BJ (cell line): ENCODE measurements at regions not wholly inside any gene's neighbourhood (a gene's known extent, or its start where the extent isn't known, plus 50 kb on each side); places are given as distances from the start of the nearest gene placed in this dataset.
"Not testable (repeated sequence)": the region's sequence is repeated elsewhere in the genome, so short reads cannot be mapped to it uniquely, and the experiment has no call there.

ENCODE experiments used
- CTCF ChIA-PET: fragments of 350-600 bp; formaldehyde crosslinking; extraction: SDS; loops from one replicate; lab custom pipeline; 2021; ENCODE audit warnings: antibody characterized with exemption, inconsistent platforms; lab: Yijun Ruan, JAX
- POLR2A ChIA-PET: fragments of 300-600 bp; sonication (Branson Sonifier 250); formaldehyde crosslinking; extraction: SDS; loops from one replicate; lab custom pipeline; 2021; ENCODE audit warnings: antibody characterized with exemption; lab: Charles Lee
- DNase-seq: peaks from one replicate; pipeline ENCODE4 v3.0.0-alpha.2; 2011; ENCODE audit warnings: low read depth
- H3K27me3 ChIP-seq: 2 replicates; pipeline ENCODE4 v1.6.0; 2011; ENCODE audit warnings: low read length; ENCODE audit not compliant: control insufficient read depth, insufficient read depth
- H3K36me3 ChIP-seq: 2 replicates; pipeline ENCODE4 v1.5.1; 2011; ENCODE audit warnings: low read length; ENCODE audit not compliant: control insufficient read depth, insufficient read depth
- H3K4me3 ChIP-seq: 2 replicates; pipeline ENCODE4 v1.5.1; 2011; ENCODE audit warnings: low read depth, mild to moderate bottlenecking, control low read depth, low read length
- CTCF ChIP-seq: IDR thresholded peaks from 2 replicates; pipeline ENCODE4 v1.5.1; 2011; ENCODE audit warnings: low read depth, mild to moderate bottlenecking, control low read depth, inconsistent platforms, low read length, moderate library complexity; ENCODE audit not compliant: insufficient read depth

- Histone ChIP-seq H3K36me3 (no peaks in the 10 kb centered on the region), H3K27me3 (no peaks in the 10 kb centered on the region), H3K4me3 (no peak overlapping the region)
- ChIA-PET POLR2A (no interaction called here), CTCF (no interaction called here)
- TF ChIP-seq CTCF: no peak
- no peak for DNase-seq
These were observed 218.6 kb downstream of the SNRPN start for GRCh38 chr15:25173241-25174028.

DNA sequence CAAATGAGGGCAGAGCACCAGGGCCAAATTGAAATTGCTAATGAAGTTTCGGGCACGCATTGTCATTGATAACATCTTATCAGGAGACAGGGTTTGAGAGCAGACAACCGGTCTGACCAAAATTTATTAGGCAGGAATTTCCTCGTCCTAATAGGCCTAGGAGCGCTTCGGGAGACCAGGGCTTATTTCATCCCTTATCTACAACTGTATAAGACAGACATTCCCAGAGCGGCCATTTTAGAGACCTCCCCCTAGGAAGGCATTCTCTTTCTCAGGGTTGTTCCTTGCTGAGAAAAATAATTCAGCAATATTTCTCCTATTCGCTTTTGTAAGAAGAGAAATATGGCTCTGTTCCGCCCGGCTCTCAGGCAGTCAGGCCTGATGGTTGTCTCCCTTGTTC is 219.4 kb downstream of the SNRPN start:
- CTCF ChIA-PET, DNase-seq, POLR2A ChIA-PET, H3K4me3 ChIP-seq, H3K27me3 ChIP-seq, H3K36me3 ChIP-seq: not testable (repeated sequence)

DNA sequence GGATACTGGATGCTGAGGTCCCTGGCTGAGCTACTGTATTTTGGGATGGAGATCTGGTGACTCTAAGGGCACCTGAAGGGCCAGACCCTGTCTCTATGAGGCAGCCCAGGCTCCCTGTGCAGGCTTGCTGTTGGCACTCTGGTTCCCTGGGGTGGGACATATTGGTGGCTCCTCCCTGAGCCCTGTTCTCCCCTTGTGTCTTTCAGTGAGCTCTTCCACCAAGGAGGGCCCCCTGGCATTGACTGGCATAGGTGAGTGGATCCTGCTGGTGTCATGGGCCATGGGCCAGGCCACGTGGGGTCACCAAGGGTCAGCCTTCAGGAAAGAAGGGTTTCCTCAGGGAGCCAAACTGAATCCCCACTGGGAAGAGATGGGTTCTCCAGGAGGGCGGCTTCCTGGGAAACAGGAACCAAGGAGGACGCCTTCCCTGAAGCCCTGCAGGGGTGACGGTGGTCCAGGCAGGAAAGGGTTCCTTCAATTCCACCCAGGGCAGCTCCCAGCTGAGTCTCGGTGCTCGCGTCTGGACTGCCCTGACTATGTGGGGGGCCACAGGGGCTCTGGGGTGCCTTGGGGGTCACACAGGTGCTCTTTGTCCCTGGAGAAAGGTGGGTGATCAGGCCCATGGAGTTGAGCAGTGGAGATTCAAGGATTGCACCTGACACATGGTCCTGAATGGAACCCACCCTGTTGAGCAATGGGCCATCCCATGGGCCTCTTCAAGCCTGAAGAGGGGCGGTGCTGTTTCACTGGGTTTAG is 220.4 kb downstream of the SNRPN start:
- ChIA-PET CTCF (no interaction called here), POLR2A (interaction anchor here (0.7 kb wide), 1 partner anchor 668 kb away, joined by 3 read pairs; no protein-coding TSS in a partner anchor)
- H3K4me3 ChIP-seq: no peak overlapping the region
- TF ChIP-seq CTCF: no peak
- H3K36me3 ChIP-seq: no peaks in the 10 kb centered on the region
- H3K27me3 ChIP-seq: no peaks in the 10 kb centered on the region
- DNase-seq: no peak

DNA sequence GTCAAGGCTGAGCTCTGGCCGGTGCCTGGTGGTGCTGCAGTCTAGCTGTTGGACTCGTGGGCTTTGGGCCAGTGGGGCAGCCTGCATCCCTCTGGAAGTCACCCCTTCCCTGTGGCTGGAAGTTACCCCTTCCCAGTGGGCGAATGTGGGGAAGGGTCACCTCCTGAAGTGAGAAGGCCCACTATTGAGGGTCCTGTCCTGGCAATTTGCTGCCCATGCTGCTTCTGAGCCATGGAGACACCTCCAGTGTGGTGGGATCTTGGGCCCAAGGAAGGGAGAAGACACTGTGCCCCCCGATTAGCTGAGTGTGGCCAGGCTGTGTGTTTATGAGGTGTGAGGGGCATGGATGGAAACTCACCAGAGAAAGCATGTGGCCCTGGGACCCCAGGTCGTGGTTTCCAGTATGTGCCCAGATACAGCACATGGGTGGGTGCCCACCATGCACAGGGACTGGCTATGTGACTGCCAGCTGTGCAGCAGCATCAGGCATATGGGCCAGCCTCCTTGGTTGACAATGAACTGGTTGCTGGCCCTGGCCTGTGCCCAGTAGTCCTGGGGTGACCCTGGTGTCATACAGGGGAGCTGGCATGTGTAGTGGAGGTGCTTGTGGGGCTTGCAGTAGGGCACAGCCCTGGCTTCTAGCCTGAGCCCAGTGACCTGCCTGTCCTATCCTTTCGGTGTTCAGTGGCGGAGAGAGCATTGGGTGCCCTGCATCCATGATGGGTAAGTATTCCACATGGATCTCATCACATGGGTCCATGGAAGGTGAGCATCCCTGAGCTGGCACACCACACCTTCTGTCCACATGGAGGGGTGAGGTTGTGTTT is 221.2 kb downstream of the SNRPN start:
- TF ChIP-seq CTCF: no peak
- Histone ChIP-seq H3K4me3 (no peak overlapping the region), H3K36me3 (no peaks in the 10 kb centered on the region), H3K27me3 (no peaks in the 10 kb centered on the region)
- POLR2A ChIA-PET: interaction anchor here (0.7 kb wide), 1 partner anchor 668 kb away, joined by 3 read pairs; no protein-coding TSS in a partner anchor
- no peak for DNase-seq
- CTCF ChIA-PET: no interaction called here

- no peak for DNase-seq
- ChIA-PET POLR2A (no interaction called here), CTCF (no interaction called here)
- H3K4me3 ChIP-seq: no peak overlapping the region
- TF ChIP-seq CTCF: no peak
- H3K36me3 ChIP-seq: no peaks in the 10 kb centered on the region
- no peaks in the 10 kb centered on the region for H3K27me3 ChIP-seq
These were observed 221.8 kb downstream of the SNRPN start for GRCh38 chr15:25176616-25176923.
